ENCODE measurements at regions not wholly inside any gene's neighbourhood (a gene's known extent, or its start where the extent isn't known, plus 50 kb on each side); places are given as distances from the start of the nearest gene placed in this dataset.

DNA sequence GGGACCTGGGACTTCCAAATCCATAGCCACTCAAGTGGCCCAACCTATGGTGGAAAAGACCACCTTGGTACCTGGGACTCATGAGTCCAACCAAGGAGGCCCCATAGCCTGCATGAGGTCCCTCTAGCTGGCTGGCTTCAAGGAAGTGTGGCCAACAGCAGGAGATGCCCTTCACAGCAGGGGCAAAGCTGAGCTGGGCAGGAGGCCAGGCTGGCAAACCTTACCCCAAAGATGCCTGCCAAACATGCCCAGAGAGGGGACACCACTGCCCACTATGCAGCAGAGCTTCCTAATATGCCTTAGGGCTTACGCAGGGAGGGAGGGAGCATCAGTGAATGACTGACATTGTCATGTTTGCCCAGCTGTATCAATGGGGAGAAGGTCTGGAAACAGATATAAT, 188.0 kb upstream of the GLI2 start:
- no peak for TF ChIP-seq POLR2A (IDR thresholded peaks at IDR 0.05)
- no peak for TF ChIP-seq CTCF (IDR thresholded peaks at IDR 0.05)
